ENCODE measurements at regions not wholly inside any gene's neighbourhood (a gene's known extent, or its start where the extent isn't known, plus 50 kb on each side); places are given as distances from the start of the nearest gene placed in this dataset.
"Not testable (repeated sequence)": the region's sequence is repeated elsewhere in the genome, so short reads cannot be mapped to it uniquely, and the experiment has no call there.

GRCh38 chr14:29982171-29982570 is 54.5 kb upstream of the PRKD1 start:
- DNase-seq: no peak

GRCh38 chr14:29982993-29983392 is 55.3 kb upstream of the PRKD1 start:
- DNase-seq: no peak

- not testable (repeated sequence) for DNase-seq
These were observed 62.8 kb upstream of the PRKD1 start for GRCh38 chr14:29990344-29990857.

DNA sequence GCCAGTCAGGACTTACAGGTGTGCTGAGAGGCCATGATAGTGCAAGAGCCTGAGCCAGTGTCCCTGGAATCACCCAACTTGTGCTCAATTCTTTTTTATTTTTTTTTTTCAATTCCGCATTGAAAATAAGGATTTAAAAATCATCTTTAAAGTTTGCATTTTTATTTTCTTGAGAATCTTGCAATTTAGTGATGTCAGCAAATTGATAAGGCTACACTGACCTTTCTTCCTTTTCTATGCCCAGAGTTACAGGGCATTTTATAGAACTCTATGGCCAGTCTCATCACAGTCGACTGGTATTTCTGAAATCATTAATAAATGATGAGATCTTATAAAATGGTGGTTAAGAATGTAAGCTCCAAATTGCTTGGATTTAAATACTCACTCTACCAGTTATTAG is 63.3 kb upstream of the PRKD1 start:
- no peak for DNase-seq

DNA sequence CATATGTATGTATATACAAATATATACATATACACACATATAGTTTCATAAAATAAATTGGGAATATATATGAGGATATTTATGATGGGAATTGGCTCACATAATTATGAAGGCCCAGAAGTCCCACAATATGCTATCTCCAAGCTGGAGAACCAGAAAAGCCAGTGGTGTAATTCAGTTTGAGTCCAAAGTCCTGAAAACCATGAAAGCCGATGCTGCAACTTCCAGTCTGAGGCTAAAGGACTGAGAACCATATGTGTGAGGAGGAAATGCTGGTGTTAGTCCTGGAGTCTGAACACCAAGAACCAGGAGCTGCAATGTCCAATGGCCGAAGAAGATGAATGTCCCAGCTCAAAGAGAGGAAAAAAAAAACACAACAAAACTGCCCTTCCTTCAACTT is 65.5 kb upstream of the PRKD1 start:
- DNase-seq: no peak

- DNase-seq: no peak
These were observed 71.4 kb upstream of the PRKD1 start for GRCh38 chr14:29999013-29999539.

- no peak for DNase-seq
These were observed 75.2 kb upstream of the PRKD1 start for GRCh38 chr14:30002859-30003258.

- DNase-seq: no peak
These were observed 77.6 kb upstream of the PRKD1 start for GRCh38 chr14:30005114-30005808.

DNA sequence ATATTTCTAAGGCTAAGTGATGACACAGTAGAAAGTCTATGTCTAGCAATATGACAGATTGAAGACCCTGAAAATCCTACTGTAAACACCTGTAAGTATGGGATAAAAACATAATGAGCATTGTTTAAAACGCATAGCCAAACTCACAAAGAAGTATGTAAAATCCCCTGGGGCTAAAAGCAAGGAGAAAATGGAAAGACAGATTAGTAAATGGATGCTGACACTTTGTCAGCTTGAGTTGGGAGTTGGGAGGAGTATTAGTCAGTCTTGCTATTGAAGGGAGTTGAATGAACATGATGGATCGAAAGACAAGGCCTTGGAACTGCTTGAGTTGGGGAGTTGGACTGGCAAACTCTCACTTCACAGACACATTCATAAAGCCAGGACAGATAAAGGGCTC is 79.0 kb upstream of the PRKD1 start:
- DNase-seq: no peak

- DNase-seq: no peak
These were observed 87.8 kb upstream of the PRKD1 start for GRCh38 chr14:30015489-30015888.

DNA sequence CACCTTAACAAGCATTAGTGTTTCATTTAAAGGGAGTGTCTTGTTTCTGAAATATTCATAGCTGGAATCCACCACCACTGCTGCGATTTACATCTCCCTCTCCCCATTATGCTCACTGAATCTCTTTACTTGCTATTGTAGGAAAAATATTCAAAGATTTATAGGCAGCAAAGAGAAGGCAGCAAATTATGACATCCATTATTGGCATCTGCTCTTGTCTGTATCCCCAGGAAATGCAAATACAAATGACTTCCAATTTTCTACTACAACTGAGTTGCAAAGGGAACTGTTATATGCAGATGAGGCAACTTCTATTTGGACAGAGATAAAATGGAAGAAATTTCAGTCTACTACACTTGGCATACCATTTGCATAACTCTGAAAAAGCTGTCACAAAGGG is 88.4 kb upstream of the PRKD1 start:
- DNase-seq: no peak

DNA sequence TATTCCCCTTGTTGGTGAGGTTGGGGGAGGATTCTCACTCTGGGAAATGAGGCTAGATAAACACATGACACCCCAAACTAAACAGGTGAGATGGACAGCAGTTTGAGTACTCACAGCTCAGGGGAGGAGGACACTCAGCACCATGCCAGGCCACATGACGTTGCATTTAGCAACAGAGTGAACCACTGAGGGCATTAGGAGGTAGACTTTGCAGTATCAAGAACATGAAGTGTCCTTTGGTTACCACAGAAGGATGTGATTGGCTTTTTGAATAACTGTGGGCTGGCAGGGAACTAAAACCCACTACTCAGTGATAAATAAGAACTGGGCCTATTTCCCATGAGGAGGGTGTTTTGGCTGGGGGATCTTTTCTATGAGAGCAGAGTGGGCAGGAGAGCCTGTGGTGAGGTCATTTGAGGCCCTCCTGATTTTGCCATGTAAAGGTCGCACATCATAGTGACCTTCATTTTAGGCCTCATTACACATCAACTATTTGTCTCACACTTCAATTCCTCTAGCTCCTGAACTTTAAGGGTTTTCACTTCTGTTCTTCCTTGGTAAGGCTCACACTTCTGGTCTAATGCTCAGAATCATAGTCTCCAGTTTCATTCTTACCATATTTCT is 89.8 kb upstream of the PRKD1 start:
- DNase-seq: no peak

DNA sequence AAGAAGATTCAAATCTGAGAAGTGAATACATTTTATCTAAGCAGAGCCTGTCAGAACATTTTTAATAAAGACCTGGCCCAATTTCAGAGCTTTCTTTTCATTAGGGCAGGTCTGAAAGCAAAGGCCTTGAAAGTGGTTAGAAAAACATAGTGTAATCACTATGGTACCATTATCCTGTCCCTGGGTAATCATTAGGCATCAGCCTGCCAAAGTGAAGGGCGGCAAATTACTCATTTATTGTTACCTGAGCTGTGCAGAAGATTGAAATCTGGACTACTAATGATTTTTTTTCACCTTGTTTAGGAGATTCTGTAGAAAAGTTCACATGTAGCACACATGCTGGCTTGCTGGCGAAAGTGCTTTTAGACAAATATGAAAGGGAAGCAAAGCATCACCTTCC is 92.6 kb upstream of the PRKD1 start:
- no peak for DNase-seq

- DNase-seq: no peak
These were observed 93.0 kb upstream of the PRKD1 start for GRCh38 chr14:30020687-30021086.

DNA sequence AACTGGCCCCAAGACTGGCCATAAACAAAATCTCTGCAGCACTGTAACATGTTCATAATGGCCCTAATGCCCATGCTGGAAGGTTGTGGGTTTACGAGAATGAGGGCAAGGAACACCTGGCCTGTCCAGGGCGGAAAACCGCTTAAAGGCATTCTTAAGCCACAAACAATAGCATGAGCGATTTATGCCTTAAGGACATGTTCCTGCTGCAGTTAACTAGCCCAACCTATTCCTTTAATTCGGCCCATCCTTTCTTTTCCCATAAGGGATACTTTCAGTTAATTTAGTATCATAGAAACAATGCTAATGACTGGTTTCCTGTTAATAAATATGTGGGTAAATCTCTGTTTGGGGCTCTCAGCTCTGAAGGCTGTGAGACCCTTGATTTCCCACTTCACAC is 95.7 kb upstream of the PRKD1 start:
- not testable (repeated sequence) for DNase-seq

- no peak for DNase-seq
These were observed 106.5 kb upstream of the PRKD1 start for GRCh38 chr14:30034152-30034551.

- DNase-seq: no peak
These were observed 107.7 kb upstream of the PRKD1 start for GRCh38 chr14:30035361-30035760.

DNA sequence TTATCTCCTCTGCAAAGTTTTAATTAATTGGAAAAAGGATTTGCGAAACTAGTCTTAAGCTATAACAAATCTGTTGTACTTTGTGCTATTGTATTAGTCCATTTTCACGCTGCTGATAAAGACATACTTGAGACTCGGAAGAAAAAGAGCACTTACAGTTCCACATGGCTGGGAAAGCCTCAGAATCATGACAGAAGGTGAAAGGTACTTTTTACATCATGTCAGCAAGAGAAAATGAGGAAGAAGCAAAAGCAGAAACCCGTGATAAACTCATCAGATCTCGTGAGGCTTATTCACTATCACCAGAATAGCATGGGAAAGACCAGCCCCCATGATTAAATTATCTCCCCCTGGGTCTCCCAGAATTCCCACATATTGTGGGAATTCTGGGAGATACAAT is 118.1 kb upstream of the PRKD1 start:
- no peak for DNase-seq

GRCh38 chr14:30053103-30053502 is 125.5 kb upstream of the PRKD1 start:
- no peak for DNase-seq

GRCh38 chr14:30054201-30054600 is 126.6 kb upstream of the PRKD1 start:
- no peak for DNase-seq

DNA sequence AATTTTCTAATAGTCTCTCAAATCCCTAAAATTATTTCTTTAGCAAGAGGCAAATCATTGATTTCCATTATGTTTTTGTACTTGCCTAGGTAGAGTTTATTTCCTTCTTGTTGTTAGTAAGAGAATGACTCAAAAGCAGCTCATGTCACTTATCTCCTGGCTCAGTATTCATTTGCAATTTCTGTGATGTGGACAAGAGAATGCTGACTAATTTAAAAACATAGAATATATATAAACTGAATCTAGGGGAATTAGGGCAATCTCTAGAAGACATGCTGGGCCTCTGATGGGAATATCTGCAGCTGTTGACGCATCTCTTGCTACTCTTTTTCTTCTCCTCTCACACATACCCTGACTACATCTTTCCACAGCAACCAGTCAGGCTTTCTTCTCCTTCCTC is 130.8 kb upstream of the PRKD1 start:
- DNase-seq: no peak

GRCh38 chr14:30063746-30064145 is 136.1 kb upstream of the PRKD1 start:
- no peak for DNase-seq

DNA sequence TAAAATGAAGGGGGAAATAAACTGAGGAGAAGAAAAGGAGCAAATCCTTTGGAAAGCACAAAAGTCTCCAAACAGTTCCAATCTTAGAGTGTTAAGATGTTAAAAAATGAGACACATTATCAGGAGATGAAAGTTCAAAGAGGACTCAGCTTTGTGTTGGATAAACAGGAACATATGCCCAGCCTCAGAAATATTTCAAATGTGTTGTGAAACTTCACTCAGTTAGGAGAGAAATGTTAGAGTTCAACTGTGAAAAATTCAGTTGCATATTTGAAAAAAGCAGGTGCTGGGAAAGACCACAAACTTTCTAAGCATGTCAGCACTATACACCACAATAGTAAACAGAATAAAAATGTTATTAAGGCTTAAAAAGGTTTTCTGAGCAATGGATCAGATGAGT is 136.8 kb upstream of the PRKD1 start:
- DNase-seq: no peak

DNA sequence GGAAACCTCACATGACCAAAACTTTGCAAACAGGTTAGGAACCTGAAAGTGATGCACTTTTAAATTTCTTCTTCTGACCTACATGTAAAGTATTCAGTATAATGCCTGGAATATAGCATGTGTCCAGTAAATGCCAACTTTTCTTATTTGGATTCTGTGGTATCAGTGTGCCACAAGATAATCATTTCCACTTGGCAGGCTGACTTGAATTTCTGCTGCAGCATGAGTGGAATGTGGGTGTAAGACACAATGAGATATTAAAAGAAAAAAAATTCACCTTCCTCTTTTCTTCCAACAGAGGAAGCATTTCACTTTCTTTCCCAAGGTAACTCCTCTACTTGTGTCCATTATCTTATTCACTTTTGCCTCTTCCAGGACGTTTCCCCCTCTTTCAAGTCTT is 141.9 kb upstream of the PRKD1 start:
- DNase-seq: no peak

DNA sequence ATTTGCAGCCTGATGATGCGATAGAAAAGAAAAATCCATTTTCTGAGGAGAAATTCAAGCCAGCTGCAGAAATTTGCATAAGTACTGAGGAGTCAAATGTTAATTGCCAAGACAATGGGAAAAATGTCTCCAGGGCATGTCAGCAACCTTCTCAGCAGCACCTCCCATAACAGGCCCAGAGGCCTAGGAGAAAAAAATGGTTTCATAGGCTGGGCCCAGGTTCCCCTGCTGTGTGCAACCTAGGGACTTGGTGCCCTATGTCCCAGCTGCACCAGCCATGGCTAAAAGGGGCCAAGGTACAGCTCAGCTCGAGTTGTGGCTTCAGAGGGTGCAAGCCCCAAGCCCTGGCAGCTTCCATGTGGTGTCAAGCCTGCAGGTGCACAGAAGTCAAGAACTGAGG is 144.8 kb upstream of the PRKD1 start:
- not testable (repeated sequence) for DNase-seq
